GM23338 (cell line): ENCODE measurements at regions not wholly inside any gene's neighbourhood (a gene's known extent, or its start where the extent isn't known, plus 50 kb on each side); places are given as distances from the start of the nearest gene placed in this dataset.

Experiments
- ATAC-seq: fragments of 200-7000 bp; cut with Tn5 transposase; 3 replicates; pipeline ENCODE4 v1.9.1; 2020
- DNase-seq: peaks from one replicate; pipeline ENCODE4 v3.0.0-alpha.2; 2015; ENCODE audit warnings: low spot score
- H2AFZ ChIP-seq: fragments of 200-600 bp; sonication (generic); 2 replicates; pipeline ENCODE4 v1.8.0; 2016; ENCODE audit warnings: antibody characterized with exemption, mild to moderate bottlenecking, moderate library complexity
- H3F3A ChIP-seq: fragments of 200-600 bp; sonication (generic); replicated peaks from 2 replicates; pipeline ENCODE4 v1.8.0; 2017; ENCODE audit warnings: antibody characterized with exemption, mixed run types, low read depth
- H3K27ac ChIP-seq: fragments of 200-600 bp; sonication (generic); 2 replicates; pipeline ENCODE4 v1.6.1; 2016; ENCODE audit warnings: low read depth
- H3K27me3 ChIP-seq: fragments of 200-600 bp; sonication (generic); 2 replicates; pipeline ENCODE4 v1.8.0; 2016; ENCODE audit warnings: mild to moderate bottlenecking, mixed run types, moderate library complexity; ENCODE audit not compliant: insufficient read depth
- H3K36me3 ChIP-seq: fragments of 200-600 bp; sonication (generic); 2 replicates; pipeline ENCODE4 v1.8.0; 2016; ENCODE audit warnings: mild to moderate bottlenecking; ENCODE audit not compliant: insufficient read depth
- H3K4me1 ChIP-seq: fragments of 200-600 bp; sonication (generic); 2 replicates; pipeline ENCODE4 v1.8.0; 2016; ENCODE audit warnings: mild to moderate bottlenecking, moderate library complexity; ENCODE audit not compliant: insufficient read depth
- H3K4me2 ChIP-seq: fragments of 200-600 bp; sonication (generic); 2 replicates; pipeline ENCODE4 v1.7.1; 2017; ENCODE audit warnings: mixed run types
- H3K4me3 ChIP-seq: fragments of 200-600 bp; sonication (generic); 2 replicates; pipeline ENCODE4 v1.6.1; 2016; ENCODE audit warnings: mixed run types
- H3K79me2 ChIP-seq: fragments of 200-600 bp; sonication (generic); replicated peaks from 2 replicates; pipeline ENCODE4 v1.8.0; 2017; ENCODE audit warnings: mild to moderate bottlenecking; ENCODE audit not compliant: insufficient read depth
- H3K9me2 ChIP-seq: fragments of 200-600 bp; sonication (generic); 2 replicates; pipeline ENCODE4 v1.8.0; 2017; ENCODE audit not compliant: insufficient read depth
- H4K20me1 ChIP-seq: fragments of 200-600 bp; sonication (generic); replicated peaks from 2 replicates; pipeline ENCODE4 v1.8.0; 2017; ENCODE audit warnings: mild to moderate bottlenecking; ENCODE audit not compliant: insufficient read depth
- H3K27ac Mint-ChIP-seq: 2 replicates; pipeline ENCODE4 v1.8.0; 2020; ENCODE audit warnings: inconsistent platforms, mild to moderate bottlenecking, moderate library complexity, mixed read lengths
- H3K27me3 Mint-ChIP-seq: 3 replicates; pipeline ENCODE4 v1.8.0; 2022; ENCODE audit warnings: low read depth, mild to moderate bottlenecking, moderate library complexity, mixed read lengths, inconsistent platforms; ENCODE audit not compliant: insufficient read depth, poor library complexity
- H3K36me3 Mint-ChIP-seq: 3 replicates; pipeline ENCODE4 v1.8.0; 2021; ENCODE audit warnings: low read depth, mild to moderate bottlenecking, inconsistent platforms, moderate library complexity, mixed read lengths
- H3K4me1 Mint-ChIP-seq: 3 replicates; pipeline ENCODE4 v1.8.0; 2020; ENCODE audit warnings: mild to moderate bottlenecking, inconsistent platforms, mixed read lengths
- H3K4me3 Mint-ChIP-seq: 3 replicates; pipeline ENCODE4 v1.8.0; 2021; ENCODE audit warnings: moderate library complexity, mild to moderate bottlenecking, inconsistent platforms, mixed read lengths
- H3K9me3 Mint-ChIP-seq: 3 replicates; pipeline ENCODE4 v1.8.0; 2020; ENCODE audit warnings: moderate library complexity, mild to moderate bottlenecking, inconsistent platforms, mixed read lengths
- CREB1 ChIP-seq: fragments of 250-450 bp; sonication (Bioruptor Pico); IDR thresholded peaks from 2 replicates; pipeline ENCODE4 v1.5.0; 2020; ENCODE audit warnings: low read depth, mild to moderate bottlenecking, moderate library complexity
- ETS1 ChIP-seq: IDR thresholded peaks from 2 replicates; pipeline ENCODE4 v1.6.1; 2016; ENCODE audit warnings: antibody characterized with exemption
- EZH2 ChIP-seq: fragments of 200-600 bp; sonication (generic); IDR thresholded peaks from one replicate; pipeline ENCODE4 v1.8.0; 2017; ENCODE audit warnings: antibody characterized with exemption, mild to moderate bottlenecking, low read depth; ENCODE audit not compliant: unreplicated experiment
- EZH2phosphoT487 ChIP-seq: fragments of 200-600 bp; sonication (generic); IDR thresholded peaks from one replicate; pipeline ENCODE4 v1.8.1; 2018; ENCODE audit warnings: antibody characterized with exemption; ENCODE audit not compliant: unreplicated experiment
- JUNB ChIP-seq: IDR thresholded peaks from one replicate; pipeline ENCODE4 v1.6.1; 2016; ENCODE audit warnings: antibody characterized with exemption; ENCODE audit not compliant: unreplicated experiment
- POLR2AphosphoS5 ChIP-seq: IDR thresholded peaks from 2 replicates; pipeline ENCODE4 v1.6.1; 2016; ENCODE audit warnings: antibody characterized with exemption, low read depth
- REST ChIP-seq: IDR thresholded peaks from one replicate; pipeline ENCODE4 v1.6.1; 2018; ENCODE audit warnings: antibody characterized with exemption; ENCODE audit not compliant: unreplicated experiment
- STAT1 ChIP-seq: IDR thresholded peaks from one replicate; pipeline ENCODE4 v1.6.1; 2016; ENCODE audit warnings: antibody characterized with exemption; ENCODE audit not compliant: unreplicated experiment
- ZNF114 ChIP-seq: fragments of 250-450 bp; sonication (Bioruptor Pico); IDR thresholded peaks from 2 replicates; pipeline ENCODE4 v1.5.0; 2020; ENCODE audit warnings: mild to moderate bottlenecking, moderate library complexity
- ZNF331 ChIP-seq: fragments of 250-450 bp; sonication (Bioruptor Pico); IDR thresholded peaks from 2 replicates; pipeline ENCODE4 v1.5.0; 2020; ENCODE audit warnings: low read depth, mild to moderate bottlenecking, moderate library complexity
- TF ChIP-seq, protein P1 (sequence below), 2 experiments: fragments of 200-600 bp in 1 of 2; sonication (generic) in 1 of 2; conservative IDR thresholded peaks; 2 replicates each; pipeline versions ENCODE4 v1.5.1 to v1.6.1; 2016 to 2017; ENCODE audit warnings: antibody characterized with exemption in 2 of 2, low read depth in 2 of 2, mild to moderate bottlenecking in 2 of 2, moderate library complexity in 1 of 2

- TF ChIP-seq REST (no peak), ZNF114 (CRISPR knock-in tag) (no peak)
These were observed 62.2 kb upstream of the OR4E1 start (continued) for GRCh38 chr14:21735639-21736307.

- no peak overlapping the region for H2AFZ ChIP-seq
- no peak overlapping the region for H3K27ac ChIP-seq
- DNase-seq (no peak), ATAC-seq (no peak)
- Mint-ChIP-seq H3K27me3 (peaks cover under 1% of the 10 kb centered on the region), H3K9me3 (no peaks in the 10 kb centered on the region), H3K4me1 (peaks cover 6% of the 10 kb centered on the region; the same call in 2 of the 3 replicates), H3K4me3 (no peak overlapping the region), H3K36me3 (no peaks in the 10 kb centered on the region), H3K27ac (no peak overlapping the region)
- H3K9me2 ChIP-seq = no peaks in the 10 kb centered on the region
- H3K79me2 ChIP-seq = no peaks in the 10 kb centered on the region
- no peaks in the 10 kb centered on the region for H3K27me3 ChIP-seq
- no peaks in the 10 kb centered on the region for H4K20me1 ChIP-seq
- peaks cover 7% of the 10 kb centered on the region; the same call in 1 of the 2 replicates for H3K4me1 ChIP-seq
- no peaks in the 10 kb centered on the region for H3K36me3 ChIP-seq
- H3K4me2 ChIP-seq = no peak overlapping the region
- H3F3A ChIP-seq = no peaks in the 10 kb centered on the region
- TF ChIP-seq CREB1 (CRISPR knock-in tag) (no peak), JUNB (no peak), EZH2 (no peak), REST (no peak), EZH2phosphoT487 (no peak), ETS1 (no peak), STAT1 (no peak), ZNF331 (CRISPR knock-in tag) (no peak), POLR2AphosphoS5 (no peak), ZNF114 (CRISPR knock-in tag) (no peak)
- TF ChIP-seq, protein P1, sequence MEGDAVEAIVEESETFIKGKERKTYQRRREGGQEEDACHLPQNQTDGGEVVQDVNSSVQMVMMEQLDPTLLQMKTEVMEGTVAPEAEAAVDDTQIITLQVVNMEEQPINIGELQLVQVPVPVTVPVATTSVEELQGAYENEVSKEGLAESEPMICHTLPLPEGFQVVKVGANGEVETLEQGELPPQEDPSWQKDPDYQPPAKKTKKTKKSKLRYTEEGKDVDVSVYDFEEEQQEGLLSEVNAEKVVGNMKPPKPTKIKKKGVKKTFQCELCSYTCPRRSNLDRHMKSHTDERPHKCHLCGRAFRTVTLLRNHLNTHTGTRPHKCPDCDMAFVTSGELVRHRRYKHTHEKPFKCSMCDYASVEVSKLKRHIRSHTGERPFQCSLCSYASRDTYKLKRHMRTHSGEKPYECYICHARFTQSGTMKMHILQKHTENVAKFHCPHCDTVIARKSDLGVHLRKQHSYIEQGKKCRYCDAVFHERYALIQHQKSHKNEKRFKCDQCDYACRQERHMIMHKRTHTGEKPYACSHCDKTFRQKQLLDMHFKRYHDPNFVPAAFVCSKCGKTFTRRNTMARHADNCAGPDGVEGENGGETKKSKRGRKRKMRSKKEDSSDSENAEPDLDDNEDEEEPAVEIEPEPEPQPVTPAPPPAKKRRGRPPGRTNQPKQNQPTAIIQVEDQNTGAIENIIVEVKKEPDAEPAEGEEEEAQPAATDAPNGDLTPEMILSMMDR (conservative IDR thresholded peaks at IDR 0.05; ENCODE audit: low read depth in 2 of 2) = no peak
- no peak overlapping the region for H3K4me3 ChIP-seq
These were observed 61.6 kb upstream of the OR4E1 start for GRCh38 chr14:21735200-21735599.
